ENCODE measurements at regions not wholly inside any gene's neighbourhood (a gene's known extent, or its start where the extent isn't known, plus 50 kb on each side); places are given as distances from the start of the nearest gene placed in this dataset.

DNA sequence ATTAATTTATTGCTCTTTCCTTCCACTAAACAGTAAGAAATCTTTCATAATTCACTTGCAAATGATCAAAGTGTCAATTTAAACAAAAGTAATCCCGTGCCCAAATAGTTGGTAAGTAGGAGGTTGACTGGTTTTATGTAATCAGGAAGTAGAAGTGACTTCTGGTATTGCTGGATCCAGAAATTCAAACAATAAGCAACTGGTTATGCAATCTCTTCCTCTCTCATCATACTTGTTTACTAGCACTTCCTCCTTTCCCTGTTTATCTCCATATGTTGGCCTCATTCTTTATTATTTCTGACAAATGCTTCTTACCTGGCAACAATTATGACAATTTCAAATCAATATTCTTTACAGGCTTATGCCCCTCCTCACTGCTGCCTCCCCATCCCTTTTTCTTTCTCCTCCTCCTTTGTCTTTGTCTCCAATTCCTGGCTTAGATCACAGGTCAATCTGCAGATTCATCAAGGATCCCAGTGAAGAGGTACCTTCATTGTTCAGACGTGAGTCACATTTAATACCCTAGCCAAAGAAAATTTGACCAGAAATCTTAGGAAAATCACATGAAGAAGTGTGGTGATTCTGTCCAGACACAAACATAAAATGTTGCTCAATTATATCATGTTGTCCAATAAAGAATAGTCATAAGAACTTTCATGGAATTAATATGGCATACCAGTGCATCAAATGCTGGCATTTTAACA lies 323.2 kb upstream of the PCDH7 start:
- no peak for DNase-seq

GRCh38 chr4:30399476-30399875 lies 320.7 kb upstream of the PCDH7 start:
- TF ChIP-seq GATA1 (IDR thresholded peaks at IDR 0.05; ENCODE audit: low read depth, low read length), result no peak
- TF ChIP-seq POLR2A (IDR thresholded peaks at IDR 0.05; ENCODE audit: low read length), result no peak
- DNase-seq, result no peak

More for the DNA sequence above, 323.2 kb upstream of the PCDH7 start:
- TF ChIP-seq POLR2A (IDR thresholded peaks at IDR 0.05; ENCODE audit: low read length) (no peak), GATA1 (IDR thresholded peaks at IDR 0.05; ENCODE audit: low read depth, low read length) (no peak)

DNA sequence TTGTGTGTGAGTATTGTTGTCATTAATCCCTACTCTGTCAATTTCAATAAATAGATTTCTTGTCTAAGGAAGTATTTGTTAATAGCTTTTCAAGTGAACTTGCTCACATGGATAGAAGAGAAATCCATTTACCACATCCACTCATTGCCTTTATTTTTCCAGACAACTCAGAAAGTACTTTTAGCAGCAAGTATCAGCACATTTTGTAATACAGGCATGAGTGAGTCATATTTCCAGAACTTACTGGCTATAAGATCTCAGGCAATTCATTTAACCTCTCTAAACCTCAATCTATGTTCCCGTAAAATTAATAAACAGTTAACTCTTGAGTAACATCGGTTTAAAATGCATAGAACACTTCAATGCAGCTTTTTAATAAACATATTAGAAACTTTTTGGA lies 317.9 kb upstream of the PCDH7 start:
- TF ChIP-seq POLR2A (IDR thresholded peaks at IDR 0.05; ENCODE audit: low read length), result no peak
- no peak for TF ChIP-seq GATA1 (IDR thresholded peaks at IDR 0.05; ENCODE audit: low read depth, low read length)
- no peak for DNase-seq

DNA sequence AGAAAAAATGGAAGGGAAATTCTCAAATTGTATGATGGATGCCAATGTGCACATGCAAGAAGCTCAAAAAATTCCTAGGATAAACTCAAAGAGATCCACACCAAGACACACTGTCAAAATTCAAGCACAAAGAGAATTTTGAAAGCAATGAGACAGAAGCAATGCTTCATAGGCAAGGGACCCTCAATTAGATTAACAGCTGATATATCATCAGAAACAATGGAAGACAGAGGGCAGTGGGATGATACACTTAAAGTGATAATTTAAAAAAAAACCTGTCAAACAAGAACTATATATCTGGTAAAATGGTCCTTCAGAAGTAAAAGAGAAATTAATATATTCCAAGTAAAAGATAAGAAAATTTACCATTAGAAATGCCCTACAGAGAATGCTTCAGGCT lies 306.3 kb upstream of the PCDH7 start:
- DNase-seq, result no peak
- TF ChIP-seq POLR2A (IDR thresholded peaks at IDR 0.05; ENCODE audit: low read length), result no peak
- no peak for TF ChIP-seq GATA1 (IDR thresholded peaks at IDR 0.05; ENCODE audit: low read depth, low read length)

DNA sequence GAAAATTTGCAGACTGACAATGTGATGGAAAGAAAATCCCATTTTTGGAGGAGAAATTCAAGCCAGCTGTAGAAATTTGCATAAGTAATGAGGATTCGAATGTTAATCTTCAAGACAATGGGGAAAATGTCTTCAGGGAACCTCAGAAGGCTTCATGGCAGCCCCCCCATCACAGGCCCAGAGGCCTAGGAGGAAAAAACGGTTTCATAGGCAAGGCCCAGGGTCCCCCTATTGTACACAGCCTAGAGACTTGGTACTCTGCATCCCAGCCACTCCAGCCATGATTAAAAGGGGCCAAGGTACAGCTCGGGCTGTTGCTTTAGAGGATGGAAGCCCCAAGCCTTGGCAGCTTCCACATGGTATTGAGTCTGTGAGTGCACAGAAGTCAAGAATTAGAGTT lies 303.6 kb upstream of the PCDH7 start:
- DNase-seq, result no peak
- no peak for TF ChIP-seq GATA1 (IDR thresholded peaks at IDR 0.05; ENCODE audit: low read depth, low read length)
- no peak for TF ChIP-seq POLR2A (IDR thresholded peaks at IDR 0.05; ENCODE audit: low read length)

DNA sequence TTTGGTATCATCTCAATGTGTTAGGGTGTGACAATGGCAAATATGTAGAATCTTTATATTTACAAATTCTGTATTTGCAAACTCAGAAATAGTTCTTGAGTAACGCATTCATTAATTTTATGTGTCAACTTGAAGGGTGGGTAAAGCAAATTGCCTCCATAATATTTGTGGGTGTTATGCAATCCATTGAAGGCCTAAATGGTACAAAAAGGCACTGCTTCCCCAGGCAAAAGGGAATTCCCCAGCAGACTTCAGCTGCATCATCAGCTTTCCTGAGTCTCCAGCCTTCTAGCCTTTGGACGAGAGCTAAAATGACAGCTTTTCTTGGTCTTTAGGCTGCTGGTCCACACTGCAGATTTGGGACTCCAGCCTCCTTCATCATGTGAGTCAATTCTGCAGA lies 292.2 kb upstream of the PCDH7 start:
- no peak for DNase-seq
- TF ChIP-seq POLR2A (IDR thresholded peaks at IDR 0.05; ENCODE audit: low read length) (no peak), GATA1 (IDR thresholded peaks at IDR 0.05; ENCODE audit: low read depth, low read length) (no peak)

- no peak for TF ChIP-seq GATA1 (IDR thresholded peaks at IDR 0.05; ENCODE audit: low read depth, low read length)
- no peak for TF ChIP-seq POLR2A (IDR thresholded peaks at IDR 0.05; ENCODE audit: low read length)
- DNase-seq, result no peak
Measured at GRCh38 chr4:30429813-30430761, 290.1 kb upstream of the PCDH7 start.

GRCh38 chr4:30434656-30435055 lies 285.5 kb upstream of the PCDH7 start:
- TF ChIP-seq GATA1 (IDR thresholded peaks at IDR 0.05; ENCODE audit: low read depth, low read length), result no peak
- TF ChIP-seq POLR2A (IDR thresholded peaks at IDR 0.05; ENCODE audit: low read length), result no peak
- DNase-seq, result no peak

- no peak for DNase-seq
- TF ChIP-seq GATA1 (IDR thresholded peaks at IDR 0.05; ENCODE audit: low read depth, low read length) (no peak), POLR2A (IDR thresholded peaks at IDR 0.05; ENCODE audit: low read length) (no peak)
Measured at GRCh38 chr4:30436394-30436793, 283.8 kb upstream of the PCDH7 start.

DNA sequence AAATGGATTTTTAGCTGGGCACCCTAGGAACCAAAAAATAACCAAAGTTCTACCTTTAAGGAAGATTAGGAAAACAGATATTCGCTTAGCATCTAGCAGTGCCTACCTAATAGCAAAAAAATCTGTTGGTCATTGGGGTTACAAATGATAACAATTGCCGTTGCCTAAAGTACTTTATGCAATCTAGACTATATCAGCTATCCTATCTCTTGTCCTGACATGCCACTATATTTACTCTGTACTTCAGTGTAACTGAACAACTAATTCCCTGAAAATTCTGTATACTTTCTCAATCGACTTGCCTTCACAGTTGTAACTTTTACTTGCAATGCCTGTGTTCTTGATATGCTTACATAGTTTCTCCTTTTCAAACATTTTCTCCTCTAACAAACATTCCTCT lies 282.9 kb upstream of the PCDH7 start:
- TF ChIP-seq POLR2A (IDR thresholded peaks at IDR 0.05; ENCODE audit: low read length) (no peak), GATA1 (IDR thresholded peaks at IDR 0.05; ENCODE audit: low read depth, low read length) (no peak)
- no peak for DNase-seq

DNA sequence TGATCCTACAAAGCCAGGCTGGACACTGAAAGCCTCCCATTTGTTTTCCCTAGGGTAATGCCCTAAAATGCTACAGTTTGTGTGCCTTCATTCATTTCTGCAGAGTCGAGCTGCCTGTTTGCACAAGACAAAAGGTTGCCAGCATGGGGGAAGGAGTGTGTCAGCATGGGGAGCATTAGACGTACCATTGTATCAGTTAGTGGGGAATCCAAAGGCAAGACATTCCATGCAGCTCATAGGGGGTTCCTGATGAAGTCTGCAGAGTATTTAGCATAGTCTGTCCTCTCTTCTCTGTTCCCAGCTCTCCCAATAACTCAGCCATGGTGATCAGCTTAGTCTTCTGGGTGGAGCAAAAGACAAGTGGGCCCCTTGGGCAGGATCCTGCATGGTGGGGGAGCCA lies 276.9 kb upstream of the PCDH7 start:
- no peak for DNase-seq

DNA sequence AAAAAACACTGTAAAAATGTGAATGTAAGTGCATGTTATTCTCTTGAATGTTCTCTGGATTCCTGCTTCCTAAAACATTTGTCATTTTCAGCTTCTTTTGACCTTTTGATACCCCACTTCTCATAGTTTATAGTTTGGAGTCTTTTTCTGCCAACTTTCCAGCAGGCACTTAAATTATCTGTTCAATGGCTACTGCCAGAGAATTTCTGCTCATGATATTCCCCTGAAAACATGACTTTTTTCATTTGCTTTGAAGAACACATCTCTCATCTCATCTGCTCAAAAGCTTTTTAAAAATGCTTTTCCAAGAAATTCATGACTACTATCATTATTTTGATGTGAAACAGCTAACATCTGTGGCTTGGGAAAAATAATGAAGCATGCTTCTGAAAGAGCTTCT lies 269.7 kb upstream of the PCDH7 start:
- no peak for DNase-seq
- TF ChIP-seq GATA1 (IDR thresholded peaks at IDR 0.05; ENCODE audit: low read depth, low read length) (no peak), POLR2A (IDR thresholded peaks at IDR 0.05; ENCODE audit: low read length) (no peak)

More for the DNA sequence above, 276.9 kb upstream of the PCDH7 start:
- TF ChIP-seq GATA1 (IDR thresholded peaks at IDR 0.05; ENCODE audit: low read depth, low read length), result no peak
- TF ChIP-seq POLR2A (IDR thresholded peaks at IDR 0.05; ENCODE audit: low read length), result no peak

DNA sequence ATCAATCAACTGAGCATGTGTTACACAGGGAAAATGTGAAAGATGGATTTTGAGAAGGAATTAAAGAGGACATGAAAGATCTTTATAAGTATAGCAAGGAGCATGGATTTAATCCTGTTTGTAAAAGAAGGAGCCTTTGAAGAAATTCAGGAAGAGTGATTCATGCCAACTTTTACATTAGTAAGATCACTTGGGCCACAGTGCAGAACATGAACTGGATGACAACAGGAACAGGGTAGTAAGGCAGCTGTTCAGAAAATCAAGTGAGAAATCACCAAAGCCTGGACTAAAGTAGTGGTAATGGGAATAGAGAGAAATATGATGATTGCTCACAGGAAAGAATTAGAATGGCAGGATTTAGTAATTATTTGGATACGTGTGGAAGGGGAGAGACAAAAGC lies 265.7 kb upstream of the PCDH7 start:
- TF ChIP-seq GATA1 (IDR thresholded peaks at IDR 0.05; ENCODE audit: low read depth, low read length) (no peak), POLR2A (IDR thresholded peaks at IDR 0.05; ENCODE audit: low read length) (no peak)
- DNase-seq, result no peak

- no peak for DNase-seq
- TF ChIP-seq GATA1 (IDR thresholded peaks at IDR 0.05; ENCODE audit: low read depth, low read length), result no peak
- TF ChIP-seq POLR2A (IDR thresholded peaks at IDR 0.05; ENCODE audit: low read length), result no peak
Measured at GRCh38 chr4:30456716-30457115, 263.5 kb upstream of the PCDH7 start.
